ENCODE measurements at regions not wholly inside any gene's neighbourhood (a gene's known extent, or its start where the extent isn't known, plus 50 kb on each side); places are given as distances from the start of the nearest gene placed in this dataset.

DNA sequence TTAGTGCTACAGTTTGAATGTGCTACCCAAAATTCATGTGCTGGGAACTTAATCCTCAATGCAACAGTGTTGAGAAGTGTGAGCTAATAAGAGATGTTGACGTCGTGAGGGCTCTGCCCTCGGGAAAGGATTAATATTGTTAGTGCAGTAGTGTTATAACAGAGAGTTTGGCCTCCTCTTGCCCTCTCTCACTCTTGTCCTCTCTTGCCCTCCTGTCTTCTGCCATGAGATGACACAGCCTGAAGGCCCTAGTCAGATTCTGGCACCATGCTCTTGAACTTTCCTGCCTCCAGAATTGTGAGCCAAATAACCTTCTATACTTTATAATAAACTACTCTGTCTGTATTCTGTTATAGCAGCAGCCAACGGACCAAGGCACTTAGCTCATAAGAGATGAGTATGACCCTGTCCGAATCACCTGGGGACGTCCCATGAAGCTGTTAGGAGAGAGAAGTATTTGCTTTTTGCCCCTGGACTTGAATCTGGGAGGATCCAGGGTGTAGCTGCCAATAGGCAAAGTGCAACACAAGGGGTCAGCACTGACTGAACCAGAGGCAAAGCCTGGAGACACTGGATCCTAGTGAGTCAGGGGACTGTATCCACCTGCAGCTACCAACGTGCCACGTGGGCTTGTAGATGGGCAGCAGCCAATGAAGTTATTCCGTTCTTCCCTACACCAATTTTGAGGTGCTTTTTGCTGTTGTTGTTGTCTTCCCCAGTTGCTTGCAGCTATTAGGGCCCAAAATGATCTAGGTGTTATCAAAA lies 233.7 kb downstream of the THBS2 start:
- H3K27ac ChIP-seq = no peak overlapping the region

GRCh38 chr6:169019111-169019510 lies 234.5 kb downstream of the THBS2 start:
- ATAC-seq (no peak), DNase-seq (no peak)
- Histone ChIP-seq H3K4me3 (no peak overlapping the region), H3K4me1 (no peaks in the 10 kb centered on the region), H3K9me3 (no peaks in the 10 kb centered on the region), H3K36me3 (no peaks in the 10 kb centered on the region), H3K27me3 (no peaks in the 10 kb centered on the region), H3K27ac (no peak overlapping the region)
- intact Hi-C loops (cut with DNase I) = no loop called here
- TF ChIP-seq CTCF (IDR thresholded peaks at IDR 0.05) = no peak

More for the DNA sequence above, 233.7 kb downstream of the THBS2 start:
- no peak for TF ChIP-seq CTCF (IDR thresholded peaks at IDR 0.05)
- Histone ChIP-seq H3K36me3 (no peaks in the 10 kb centered on the region), H3K4me1 (no peaks in the 10 kb centered on the region), H3K4me3 (no peak overlapping the region), H3K27me3 (no peaks in the 10 kb centered on the region), H3K9me3 (no peaks in the 10 kb centered on the region)
- DNase-seq (no peak), ATAC-seq (no peak)
- intact Hi-C loops (cut with DNase I) = no loop called here

GRCh38 chr6:169016758-169017157 lies 236.9 kb downstream of the THBS2 start:
- H3K27me3 ChIP-seq = no peaks in the 10 kb centered on the region
- no peak for DNase-seq
- no peaks in the 10 kb centered on the region for H3K36me3 ChIP-seq
- ATAC-seq = no peak
- no peaks in the 10 kb centered on the region for H3K4me1 ChIP-seq
- TF ChIP-seq CTCF (IDR thresholded peaks at IDR 0.05) = no peak
- no peaks in the 10 kb centered on the region for H3K9me3 ChIP-seq
- no peak overlapping the region for H3K4me3 ChIP-seq
- H3K27ac ChIP-seq = no peak overlapping the region
- intact Hi-C loops (cut with DNase I) = no loop called here

DNA sequence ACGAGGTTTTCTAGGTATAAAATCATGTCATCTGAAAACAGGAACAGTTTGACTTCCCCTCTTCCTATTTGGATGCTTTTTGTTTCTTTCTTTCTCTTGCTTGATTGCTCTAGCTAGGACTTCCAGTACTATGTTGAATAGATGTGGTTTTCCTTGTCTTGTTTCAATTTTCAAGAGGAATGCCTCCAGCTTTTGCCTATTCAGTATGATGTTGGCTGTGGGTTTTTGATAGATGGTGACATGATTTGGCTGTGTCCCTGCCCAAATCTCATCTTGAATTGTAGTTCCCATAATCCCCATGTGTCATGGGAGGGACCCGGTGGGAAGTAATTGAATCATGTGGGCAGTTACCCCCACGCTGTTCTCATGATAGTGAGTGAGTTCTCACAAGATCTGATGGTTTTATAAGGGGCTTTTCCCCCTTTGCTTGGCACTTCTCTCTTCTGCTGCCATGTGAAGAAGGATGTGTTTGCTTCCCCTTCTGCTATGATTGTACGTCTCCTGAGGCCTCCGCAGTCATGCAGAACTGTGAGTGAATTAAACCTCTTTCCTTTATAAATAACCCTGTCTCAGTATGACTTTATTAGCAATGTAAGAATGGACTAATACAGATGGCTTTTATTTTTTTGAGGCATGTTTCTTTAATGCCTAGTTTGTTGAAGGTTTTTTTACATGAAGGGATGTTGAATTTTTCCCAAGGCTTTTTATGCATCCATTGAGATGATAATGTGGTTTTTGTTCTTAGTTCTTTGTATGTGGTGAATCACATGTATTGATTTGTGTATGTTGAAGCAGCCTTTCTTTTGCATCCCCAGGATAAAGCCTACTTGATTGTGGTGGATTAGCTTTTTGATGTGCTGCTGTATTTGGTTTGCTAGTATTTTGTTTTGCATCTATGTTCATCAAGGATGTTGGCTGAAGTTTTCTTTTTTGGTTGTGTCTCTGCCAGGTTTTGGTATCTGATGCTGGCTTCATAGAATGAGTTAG lies 239.1 kb downstream of the THBS2 start:
- no peak for ATAC-seq
- Histone ChIP-seq H3K27me3 (no peaks in the 10 kb centered on the region), H3K9me3 (no peaks in the 10 kb centered on the region), H3K4me1 (no peaks in the 10 kb centered on the region), H3K4me3 (no peak overlapping the region), H3K36me3 (no peaks in the 10 kb centered on the region), H3K27ac (no peak overlapping the region)
- TF ChIP-seq CTCF (IDR thresholded peaks at IDR 0.05) = no peak
- intact Hi-C loops (cut with DNase I) = no loop called here
- DNase-seq = no peak

GRCh38 chr6:169009628-169010027 lies 244.0 kb downstream of the THBS2 start:
- H3K4me3 ChIP-seq = no peak overlapping the region
- H3K27me3 ChIP-seq = no peaks in the 10 kb centered on the region
- no peaks in the 10 kb centered on the region for H3K36me3 ChIP-seq
- no peak for TF ChIP-seq CTCF (IDR thresholded peaks at IDR 0.05)
- DNase-seq = no peak
- no peak for ATAC-seq
- no peak overlapping the region for H3K27ac ChIP-seq
- intact Hi-C loops (cut with DNase I) = no loop called here
- H3K9me3 ChIP-seq = no peaks in the 10 kb centered on the region
- H3K4me1 ChIP-seq = no peaks in the 10 kb centered on the region
